K562 (cell line): ENCODE measurements at regions not wholly inside any gene's neighbourhood (a gene's known extent, or its start where the extent isn't known, plus 50 kb on each side); places are given as distances from the start of the nearest gene placed in this dataset.

Experiments
- ATAC-seq: fragments of 200-7000 bp; cut with Tn5 transposase; 3 replicates; pipeline ENCODE4 v1.9.1; 2020; ENCODE audit warnings: moderate library complexity
- BruUV-seq: library from RNA; stranded (reverse); fragments of 400-500 nt; replicated peaks from 2 replicates; lab custom pipeline; 2021; lab: Mats Ljungman, UMichigan
- CTCF ChIA-PET: fragments of 300-600 bp; formaldehyde crosslinking; extraction: SDS; loops from one replicate; lab custom pipeline; 2021; ENCODE audit warnings: low intra/inter-chr PET ratio; lab: Yijun Ruan, JAX
- POLR2A ChIA-PET: fragments of 300-600, 350-650 bp; sonication (Branson Sonifier 250); formaldehyde crosslinking; extraction: SDS; loops from one replicate; lab custom pipeline; 2021; ENCODE audit warnings: antibody characterized with exemption, inconsistent platforms; lab: Yijun Ruan, JAX
- DNase-seq, 4 experiments: peaks; one replicate each; pipeline versions ENCODE4 v3.0.0 to v3.0.0-alpha.2; 2011 to 2018; ENCODE audit warnings: low spot score in 3 of 4, mixed read lengths in 3 of 4; ENCODE audit errors: extremely low read depth in 1 of 4
- FAIRE-seq: peaks from 2 replicates; lab custom pipeline; 2011; peaks lifted over from hg19 to GRCh38; lab: Jason Lieb, UNC
- H2AFZ ChIP-seq: 2 replicates; pipeline ENCODE4 v1.6.0; 2011; ENCODE audit warnings: low read depth, low read length, control low read depth, inconsistent platforms
- H3K27ac ChIP-seq: fragments of 200-600 bp; 3 replicates; pipeline ENCODE4 v1.8.0; 2011; ENCODE audit warnings: low read depth, mild to moderate bottlenecking, control low read depth, inconsistent platforms, low read length, moderate library complexity, mixed read lengths; ENCODE audit errors: extremely low read depth
- H3K27me3 ChIP-seq, 2 experiments: fragments of 300-600 bp in 1 of 2; 2 replicates in 1 of 2; 3 replicates in 1 of 2; pipeline versions ENCODE4 v1.6.0 to v1.8.0; 2011; ENCODE audit warnings: inconsistent platforms in 2 of 2, low read length in 2 of 2, mild to moderate bottlenecking in 1 of 2, mixed read lengths in 1 of 2, moderate library complexity in 1 of 2; ENCODE audit not compliant: control insufficient read depth in 2 of 2, insufficient read depth in 2 of 2
- H3K36me3 ChIP-seq: fragments of 300-600 bp; 3 replicates; pipeline ENCODE4 v1.8.0; 2011; ENCODE audit warnings: mild to moderate bottlenecking, low read length, inconsistent platforms; ENCODE audit not compliant: control insufficient read depth, insufficient read depth
- H3K4me1 ChIP-seq, 2 experiments: fragments of 200-600 bp in 1 of 2; replicated peaks in 1 of 2; 2 replicates in 1 of 2; 3 replicates in 1 of 2; pipeline versions ENCODE4 v1.5.1 to v1.8.0; 2011; ENCODE audit warnings: inconsistent platforms in 2 of 2, low read length in 2 of 2, mild to moderate bottlenecking in 1 of 2, mixed read lengths in 1 of 2, moderate library complexity in 1 of 2; ENCODE audit not compliant: control insufficient read depth in 2 of 2, insufficient read depth in 2 of 2
- H3K4me2 ChIP-seq: 2 replicates; pipeline ENCODE4 v1.6.1; 2011; ENCODE audit warnings: low read length, control low read depth, inconsistent platforms, mixed read lengths; ENCODE audit not compliant: insufficient read depth
- H3K4me3 ChIP-seq: fragments of 200-600 bp; sonication (generic), shearing (Covaris generic); 2 replicates; pipeline ENCODE4 v1.5.1; 2016; ENCODE audit warnings: control low read depth, inconsistent platforms
- H3K79me2 ChIP-seq: fragments of 200-600 bp; 3 replicates; pipeline ENCODE4 v1.8.0; 2011; ENCODE audit warnings: low read length, inconsistent platforms; ENCODE audit not compliant: control insufficient read depth, insufficient read depth
- H3K9ac ChIP-seq, 2 experiments: 2 replicates each; pipeline versions ENCODE4 v1.6.0 to v1.6.1; 2011; ENCODE audit warnings: low read depth in 2 of 2, low read length in 2 of 2, control low read depth in 1 of 2, inconsistent platforms in 1 of 2, mild to moderate bottlenecking in 1 of 2, mixed read lengths in 1 of 2; ENCODE audit not compliant: insufficient read depth in 1 of 2
- H3K9me1 ChIP-seq: one replicate; pipeline ENCODE4 v1.6.0; 2011; ENCODE audit warnings: inconsistent platforms, mild to moderate bottlenecking, low read length, moderate library complexity; ENCODE audit not compliant: control insufficient read depth, insufficient read depth
- H3K9me3 ChIP-seq: replicated peaks from 2 replicates; pipeline ENCODE4 v1.5.1; 2011; ENCODE audit warnings: low read depth, low read length, inconsistent platforms; ENCODE audit not compliant: control insufficient read depth, insufficient read depth
- H4K20me1 ChIP-seq: replicated peaks from 2 replicates; pipeline ENCODE4 v1.6.1; 2011; ENCODE audit warnings: low read length, inconsistent platforms, mixed read lengths; ENCODE audit not compliant: control insufficient read depth, insufficient read depth
- ARHGAP35 ChIP-seq: fragments of 450-650 bp; IDR thresholded peaks from 2 replicates; pipeline ENCODE4 v1.6.1; 2018; ENCODE audit not compliant: partially characterized antibody
- BRD9 ChIP-seq: fragments of 450-650 bp; IDR thresholded peaks from 2 replicates; pipeline ENCODE4 v1.6.1; 2018; ENCODE audit warnings: low read depth; ENCODE audit not compliant: partially characterized antibody
- SPI1 ChIP-seq: IDR thresholded peaks from 2 replicates; pipeline ENCODE4 v1.6.1; 2011; ENCODE audit warnings: low read depth, low read length, control low read depth, borderline replicate concordance
- ZNF639 ChIP-seq, 2 experiments: fragments of 200-800 bp in 1 of 2; sonication (Bioruptor generic) in 1 of 2; sonication (generic) in 1 of 2; formaldehyde crosslinking in 1 of 2; IDR thresholded peaks in 1 of 2; conservative IDR thresholded peaks in 1 of 2; 2 replicates each; pipeline versions ENCODE4 v1.5.0 to v1.6.1; 2016 to 2020; ENCODE audit warnings: missing compliant biosample characterization in 1 of 2, missing genetic modification characterization in 1 of 2, missing genetic modification reagents in 1 of 2
- ZNF655 ChIP-seq: fragments of 250-450 bp; sonication (Bioruptor Pico); IDR thresholded peaks from 2 replicates; pipeline ENCODE4 v1.5.0; 2021
- WGBS: fragments of 100-300 bp; shearing (Covaris generic); methylation state at CpG from one replicate; pipeline ENCODE4 v1.1.6; 2016; ENCODE audit warnings: low coverage, mixed read lengths; ENCODE audit not compliant: insufficient coverage; ENCODE audit errors: missing lambda C conversion rate; 5-methylcytosine and 5-hydroxymethylcytosine counted together
- in situ Hi-C: fragments of 300-500 bp; cut with MboI; formaldehyde crosslinking; loops from 4 replicates; pipeline ENCODE4 v1.15.0; 2018; ENCODE audit warnings: inconsistent platforms, mixed read lengths
- intact Hi-C: fragments of 100-400 bp; cut with micrococcal nuclease; formaldehyde crosslinking; loops from 2 replicates; pipeline ENCODE4 v1.14.2; 2022
- TF ChIP-seq, protein P1 (sequence below), 2 experiments: fragments of 450-650 bp; IDR thresholded peaks; 2 replicates each; pipeline ENCODE4 v1.6.1; 2016
- TF ChIP-seq, protein P2 (sequence below): fragments of 450-650 bp; formaldehyde crosslinking; IDR thresholded peaks from 2 replicates; pipeline ENCODE4 v1.4.0; 2022; ENCODE audit warnings: mild to moderate bottlenecking, moderate library complexity

- intact Hi-C loops (no loop called here), in situ Hi-C loops (no loop called here)
- H3K9ac ChIP-seq = no peak overlapping the region
- WGBS = 2% methylated on average over 9 of the region's 9 CpGs
- ChIA-PET CTCF (no interaction called here), POLR2A (no interaction called here)
- no peak overlapping the region for H3K4me3 ChIP-seq
- no peak for FAIRE-seq
- DNase-seq = no peak
- no peaks in the 10 kb centered on the region for H3K4me1 ChIP-seq
- H3K4me2 ChIP-seq = no peak overlapping the region
- no peaks in the 10 kb centered on the region for H3K79me2 ChIP-seq
- H3K27ac ChIP-seq = no peak overlapping the region
- no peak for TF ChIP-seq ARHGAP35
- TF ChIP-seq, protein P1, sequence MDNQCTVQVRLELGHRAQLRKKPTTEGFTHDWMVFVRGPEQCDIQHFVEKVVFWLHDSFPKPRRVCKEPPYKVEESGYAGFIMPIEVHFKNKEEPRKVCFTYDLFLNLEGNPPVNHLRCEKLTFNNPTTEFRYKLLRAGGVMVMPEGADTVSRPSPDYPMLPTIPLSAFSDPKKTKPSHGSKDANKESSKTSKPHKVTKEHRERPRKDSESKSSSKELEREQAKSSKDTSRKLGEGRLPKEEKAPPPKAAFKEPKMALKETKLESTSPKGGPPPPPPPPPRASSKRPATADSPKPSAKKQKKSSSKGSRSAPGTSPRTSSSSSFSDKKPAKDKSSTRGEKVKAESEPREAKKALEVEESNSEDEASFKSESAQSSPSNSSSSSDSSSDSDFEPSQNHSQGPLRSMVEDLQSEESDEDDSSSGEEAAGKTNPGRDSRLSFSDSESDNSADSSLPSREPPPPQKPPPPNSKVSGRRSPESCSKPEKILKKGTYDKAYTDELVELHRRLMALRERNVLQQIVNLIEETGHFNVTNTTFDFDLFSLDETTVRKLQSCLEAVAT (IDR thresholded peaks at IDR 0.05) = no peak
- no peak for TF ChIP-seq ZNF655 (CRISPR knock-in tag)
- TF ChIP-seq SPI1 = no peak
- TF ChIP-seq, protein P2, sequence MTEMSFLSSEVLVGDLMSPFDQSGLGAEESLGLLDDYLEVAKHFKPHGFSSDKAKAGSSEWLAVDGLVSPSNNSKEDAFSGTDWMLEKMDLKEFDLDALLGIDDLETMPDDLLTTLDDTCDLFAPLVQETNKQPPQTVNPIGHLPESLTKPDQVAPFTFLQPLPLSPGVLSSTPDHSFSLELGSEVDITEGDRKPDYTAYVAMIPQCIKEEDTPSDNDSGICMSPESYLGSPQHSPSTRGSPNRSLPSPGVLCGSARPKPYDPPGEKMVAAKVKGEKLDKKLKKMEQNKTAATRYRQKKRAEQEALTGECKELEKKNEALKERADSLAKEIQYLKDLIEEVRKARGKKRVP (CRISPR knock-in tag) = no peak
- no peak for TF ChIP-seq ZNF639 (CRISPR knock-in tag; conservative IDR thresholded peaks at IDR 0.05 in 1 of 2, IDR thresholded peaks at IDR 0.05 in 1 of 2)
- no peak for TF ChIP-seq BRD9
- H3K9me1 ChIP-seq = no peaks in the 10 kb centered on the region
- no peak for ATAC-seq
- no peaks in the 10 kb centered on the region for H3K36me3 ChIP-seq
- peaks cover 0 to 8% of the 10 kb centered on the region in 2 experiments; a peak in 2 of 5 replicates for H3K27me3 ChIP-seq
- no peaks in the 10 kb centered on the region for H3K9me3 ChIP-seq
- no peak overlapping the region for H2AFZ ChIP-seq
- no peaks in the 10 kb centered on the region for H4K20me1 ChIP-seq
- BruUV-seq = no TSS peak
Measured at GRCh38 chr2:172308253-172308935, 119.0 kb upstream of the ITGA6 start.
